ENCODE measurements at regions not wholly inside any gene's neighbourhood (a gene's known extent, or its start where the extent isn't known, plus 50 kb on each side); places are given as distances from the start of the nearest gene placed in this dataset.

DNA sequence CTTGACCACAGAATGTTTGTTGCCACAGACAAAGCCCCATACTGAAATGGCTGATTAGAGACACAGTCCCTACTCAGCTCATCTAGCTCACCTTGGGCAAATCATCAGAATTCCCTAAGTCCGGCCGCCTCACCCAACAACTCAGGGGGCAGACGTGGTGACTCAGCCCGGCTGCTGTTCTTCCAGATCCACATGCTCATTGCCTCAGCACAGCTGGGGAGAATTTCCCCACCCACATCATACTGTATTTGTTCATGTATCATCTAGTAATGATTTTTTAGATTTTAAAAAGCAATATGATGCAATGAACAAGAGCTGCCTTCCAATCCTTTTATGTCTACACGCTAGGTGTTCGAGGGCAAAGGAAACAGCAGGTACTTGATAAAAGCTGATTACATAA is 333.8 kb upstream of the TENM3 start:
- peak; percentile 69 for DNase-seq (ENCODE audit: low read depth)
- H3K4me3 ChIP-seq (ENCODE audit: low read depth, low read length), result no peak overlapping the region
- no peak for TF ChIP-seq CTCF (IDR thresholded peaks at IDR 0.05; ENCODE audit: insufficient read depth, low read length)

- no peak for TF ChIP-seq CTCF (IDR thresholded peaks at IDR 0.05; ENCODE audit: insufficient read depth, low read length)
- peak; percentile 72 for DNase-seq (ENCODE audit: low read depth)
- no peak overlapping the region for H3K4me3 ChIP-seq (ENCODE audit: low read depth, low read length)
Observed at GRCh38 chr4:181911420-181911819, 331.8 kb upstream of the TENM3 start.

DNA sequence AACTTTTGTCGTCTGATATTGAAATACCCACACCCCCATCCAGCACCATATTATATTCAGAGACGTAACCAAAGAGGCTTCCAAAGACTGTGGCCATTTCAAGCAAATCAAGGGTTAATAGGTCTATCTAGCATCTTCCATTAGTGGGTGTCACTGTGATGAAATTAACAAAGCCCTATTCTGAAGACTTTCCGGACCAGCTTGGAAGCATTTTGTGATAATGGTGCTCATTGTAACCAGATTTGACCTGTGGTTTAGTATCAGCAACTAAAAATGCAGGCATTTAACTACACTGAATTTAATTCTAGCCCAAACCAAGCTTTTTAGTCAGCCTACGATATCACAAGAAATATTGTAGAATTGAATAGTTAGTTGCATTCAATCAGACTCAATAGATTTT is 309.7 kb upstream of the TENM3 start:
- no peak for DNase-seq (ENCODE audit: low read depth)
- no peak overlapping the region for H3K4me3 ChIP-seq (ENCODE audit: low read depth, low read length)
- TF ChIP-seq CTCF (IDR thresholded peaks at IDR 0.05; ENCODE audit: insufficient read depth, low read length), result no peak

GRCh38 chr4:181938631-181939030 is 304.6 kb upstream of the TENM3 start:
- no peak for DNase-seq (ENCODE audit: low read depth)
- no peak overlapping the region for H3K4me3 ChIP-seq (ENCODE audit: low read depth, low read length)
- no peak for TF ChIP-seq CTCF (IDR thresholded peaks at IDR 0.05; ENCODE audit: insufficient read depth, low read length)

GRCh38 chr4:181939199-181939945 is 303.8 kb upstream of the TENM3 start:
- H3K4me3 ChIP-seq (ENCODE audit: low read depth, low read length), result no peak overlapping the region
- peak; percentile 28 for DNase-seq (ENCODE audit: low read depth)
- TF ChIP-seq CTCF (IDR thresholded peaks at IDR 0.05; ENCODE audit: insufficient read depth, low read length), result no peak

DNA sequence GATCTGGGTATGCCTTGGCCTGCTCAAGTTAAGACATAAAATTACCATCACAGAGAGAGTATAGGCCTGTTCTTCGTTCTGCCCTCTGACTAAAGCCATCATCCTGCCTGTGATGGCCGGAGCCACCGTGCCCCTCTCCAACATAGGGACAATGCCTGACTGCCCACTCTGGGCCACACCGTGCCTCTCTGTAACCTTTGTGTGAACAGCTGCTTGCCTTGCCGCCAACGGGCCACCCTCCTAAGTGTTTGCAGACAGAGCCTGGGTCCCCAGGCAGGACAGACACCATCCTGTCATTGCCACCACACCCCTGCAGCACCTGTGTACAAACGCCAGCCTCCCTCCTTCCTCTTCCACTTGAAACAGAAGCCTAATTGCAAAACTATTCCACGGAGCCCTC is 298.7 kb upstream of the TENM3 start:
- no peak overlapping the region for H3K4me3 ChIP-seq (ENCODE audit: low read depth, low read length)
- TF ChIP-seq CTCF (IDR thresholded peaks at IDR 0.05; ENCODE audit: insufficient read depth, low read length), result no peak
- no peak for DNase-seq (ENCODE audit: low read depth)

DNA sequence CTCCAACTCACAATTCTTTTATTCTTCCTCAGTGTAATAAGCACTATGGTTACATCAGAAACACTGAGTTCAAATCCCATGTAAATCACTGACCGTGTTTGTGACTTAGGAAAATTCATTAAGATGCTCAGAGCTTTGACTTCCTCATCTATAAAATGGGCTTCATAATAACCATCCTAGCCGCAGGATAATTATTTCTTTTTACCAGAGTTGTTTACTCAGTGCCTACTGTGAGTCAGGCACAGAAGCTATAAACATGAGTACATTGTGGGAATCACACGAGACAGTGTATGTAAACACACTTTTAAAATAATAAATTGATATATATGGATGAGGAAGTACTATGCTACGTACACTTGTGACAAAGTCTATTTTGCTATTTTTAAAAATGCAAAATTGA is 296.3 kb upstream of the TENM3 start:
- H3K4me3 ChIP-seq (ENCODE audit: low read depth, low read length), result no peak overlapping the region
- TF ChIP-seq CTCF (IDR thresholded peaks at IDR 0.05; ENCODE audit: insufficient read depth, low read length), result no peak
- no peak for DNase-seq (ENCODE audit: low read depth)
